HCT116 (cell line): ENCODE measurements at regions not wholly inside any gene's neighbourhood (a gene's known extent, or its start where the extent isn't known, plus 50 kb on each side); places are given as distances from the start of the nearest gene placed in this dataset.

Experiments used
- ATAC-seq: fragments of 200-7000 bp; cut with Tn5 transposase; 2 replicates; pipeline ENCODE4 v1.9.1; 2020; ENCODE audit warnings: mild to moderate bottlenecking, moderate library complexity
- BruUV-seq: library from RNA; stranded (reverse); fragments of 400-500 nt; replicated peaks from 2 replicates; lab custom pipeline; 2021; lab: Mats Ljungman, UMichigan
- CTCF ChIA-PET: fragments of 300-600 bp; sonication (Branson Sonifier 250); formaldehyde crosslinking; loops from one replicate; lab custom pipeline; 2021; ENCODE audit warnings: antibody characterized with exemption; lab: Charles Lee
- POLR2A ChIA-PET: fragments of 300-600, 350-600 bp; sonication (Branson Sonifier 250); formaldehyde crosslinking; loops from one replicate; lab custom pipeline; 2021; ENCODE audit warnings: antibody characterized with exemption; lab: Charles Lee
- RAD21 ChIA-PET, 2 experiments: fragments of 300-600 bp; sonication (Branson Sonifier 250); formaldehyde crosslinking; loops; one replicate each; lab custom pipeline; 2023; ENCODE audit warnings: low total read pairs in 2 of 2; ENCODE audit not compliant: uncharacterized antibody in 2 of 2, unreplicated experiment in 2 of 2, low non-redundant PET in 1 of 2; lab: Charles Lee
- DNase-seq: peaks from one replicate; pipeline ENCODE4 v3.0.0-alpha.2; 2010; ENCODE audit warnings: low read depth, low spot score
- H2AFZ ChIP-seq: fragments of 200-600 bp; shearing (Covaris generic), sonication (generic); 2 replicates; pipeline ENCODE4 v1.6.1; 2017; ENCODE audit warnings: low read depth, mixed run types, mixed read lengths, antibody characterized with exemption, low read length; ENCODE audit not compliant: poor library complexity, severe bottlenecking
- H3K27ac ChIP-seq: 2 replicates; pipeline ENCODE4 v1.5.1; 2012; ENCODE audit warnings: low read depth, low read length
- H3K27me3 ChIP-seq: fragments of 200-600 bp; sonication (generic); 2 replicates; pipeline ENCODE4 v1.6.1; 2016; ENCODE audit warnings: mixed run types, low read length, mixed read lengths; ENCODE audit not compliant: insufficient read depth
- H3K36me3 ChIP-seq, 2 experiments: fragments of 200-500 bp in 1 of 2; fragments of 200-600 bp in 1 of 2; sonication (Bioruptor generic) in 1 of 2; sonication (generic) in 1 of 2; 2 replicates each; pipeline versions ENCODE4 v1.5.1 to v1.6.1; 2014 to 2016; ENCODE audit warnings: low read length in 2 of 2, inconsistent platforms in 1 of 2, mixed read lengths in 1 of 2, mixed run types in 1 of 2; ENCODE audit not compliant: insufficient read depth in 2 of 2, control insufficient read depth in 1 of 2
- H3K4me1 ChIP-seq, 2 experiments: fragments of 200-600 bp in 1 of 2; sonication (generic) in 1 of 2; 2 replicates each; pipeline versions ENCODE4 v1.5.1 to v1.6.1; 2012 to 2017; ENCODE audit warnings: low read length in 2 of 2, inconsistent platforms in 1 of 2, mild to moderate bottlenecking in 1 of 2, mixed read lengths in 1 of 2, mixed run types in 1 of 2, moderate library complexity in 1 of 2; ENCODE audit not compliant: insufficient read depth in 2 of 2, control insufficient read depth in 1 of 2
- H3K4me2 ChIP-seq: fragments of 200-600 bp; sonication (generic); 2 replicates; pipeline ENCODE4 v1.6.1; 2017; ENCODE audit warnings: mixed run types, low read length, mixed read lengths
- H3K4me3 ChIP-seq, 2 experiments: fragments of 200-600 bp in 1 of 2; sonication (generic) in 1 of 2; replicated peaks in 1 of 2; 2 replicates each; pipeline ENCODE4 v1.5.1; 2011 to 2016; ENCODE audit warnings: low read length in 2 of 2, control low read depth in 1 of 2, low read depth in 1 of 2, mild to moderate bottlenecking in 1 of 2, mixed read lengths in 1 of 2, mixed run types in 1 of 2
- H3K79me2 ChIP-seq: fragments of 200-600 bp; sonication (generic); 2 replicates; pipeline ENCODE4 v1.6.1; 2017; ENCODE audit warnings: mild to moderate bottlenecking, mixed run types, low read length, moderate library complexity, mixed read lengths; ENCODE audit not compliant: insufficient read depth
- H3K9ac ChIP-seq: fragments of 200-600 bp; sonication (generic); 2 replicates; pipeline ENCODE4 v1.6.1; 2016; ENCODE audit warnings: low read length, mixed read lengths
- H3K9me2 ChIP-seq: fragments of 200-600 bp; sonication (generic), shearing (Covaris generic); 2 replicates; pipeline ENCODE4 v1.6.1; 2017; ENCODE audit warnings: mixed run types, mild to moderate bottlenecking, moderate library complexity; ENCODE audit not compliant: insufficient read depth
- H3K9me3 ChIP-seq, 2 experiments: fragments of 200-500 bp in 1 of 2; fragments of 200-600 bp in 1 of 2; sonication (Bioruptor generic) in 1 of 2; sonication (generic) in 1 of 2; 2 replicates each; pipeline ENCODE4 v1.6.1; 2014 to 2017; ENCODE audit warnings: low read length in 2 of 2, mixed read lengths in 2 of 2, inconsistent platforms in 1 of 2, low read depth in 1 of 2, mild to moderate bottlenecking in 1 of 2, mixed run types in 1 of 2, moderate library complexity in 1 of 2; ENCODE audit not compliant: control insufficient read depth in 1 of 2, insufficient read depth in 1 of 2
- H4K20me1 ChIP-seq: fragments of 200-600 bp; sonication (generic), shearing (Covaris generic); 2 replicates; pipeline ENCODE4 v1.6.1; 2017; ENCODE audit warnings: mixed run types, mild to moderate bottlenecking, moderate library complexity; ENCODE audit not compliant: insufficient read depth
- ATF3 ChIP-seq: IDR thresholded peaks from 2 replicates; pipeline ENCODE4 v1.6.1; 2012
- CBX3 ChIP-seq: IDR thresholded peaks from 2 replicates; pipeline ENCODE4 v1.6.1; 2012; ENCODE audit warnings: low read depth
- CEBPB ChIP-seq: IDR thresholded peaks from 2 replicates; pipeline ENCODE4 v1.6.1; 2012; ENCODE audit warnings: low read depth
- CTCF ChIP-seq, 3 experiments: fragments of 200-600 bp in 1 of 3; sonication (generic) in 1 of 3; IDR thresholded peaks in 2 of 3; conservative IDR thresholded peaks in 1 of 3; 2 replicates each; pipeline ENCODE4 v1.5.1; 2012 to 2017; ENCODE audit warnings: low read depth in 2 of 3, low read length in 2 of 3, antibody characterized with exemption in 1 of 3, borderline replicate concordance in 1 of 3, control low read depth in 1 of 3, mild to moderate bottlenecking in 1 of 3, mixed read lengths in 1 of 3, mixed run types in 1 of 3, moderate library complexity in 1 of 3; ENCODE audit not compliant: insufficient read depth in 1 of 3
- EGR1 ChIP-seq: IDR thresholded peaks from 2 replicates; pipeline ENCODE4 v1.6.1; 2012; ENCODE audit warnings: low read depth
- ELF1 ChIP-seq: IDR thresholded peaks from 2 replicates; pipeline ENCODE4 v1.6.1; 2012; ENCODE audit warnings: low read depth, borderline replicate concordance
- JUND ChIP-seq: IDR thresholded peaks from 2 replicates; pipeline ENCODE4 v1.6.1; 2012
- MAX ChIP-seq: IDR thresholded peaks from 2 replicates; pipeline ENCODE4 v1.6.1; 2012
- RAD21 ChIP-seq: IDR thresholded peaks from 2 replicates; pipeline ENCODE4 v1.6.1; 2012; ENCODE audit warnings: low read depth, mild to moderate bottlenecking
- SIN3A ChIP-seq: IDR thresholded peaks from 2 replicates; pipeline ENCODE4 v1.6.1; 2012; ENCODE audit warnings: low read depth
- SP1 ChIP-seq: IDR thresholded peaks from 2 replicates; pipeline ENCODE4 v1.6.1; 2012; ENCODE audit warnings: low read depth
- SRF ChIP-seq: IDR thresholded peaks from 2 replicates; pipeline ENCODE4 v1.6.1; 2012; ENCODE audit warnings: low read depth
- TCF7L2 ChIP-seq: IDR thresholded peaks from 2 replicates; pipeline ENCODE4 v1.7.0; 2011; ENCODE audit warnings: borderline replicate concordance, inconsistent platforms; ENCODE audit not compliant: insufficient read depth, insufficient read length; ENCODE audit errors: extremely low read depth
- YY1 ChIP-seq: IDR thresholded peaks from 2 replicates; pipeline ENCODE4 v1.6.1; 2011; ENCODE audit warnings: low read length, low read depth, moderate library complexity, mild to moderate bottlenecking; ENCODE audit not compliant: insufficient replicate concordance; ENCODE audit errors: extremely low read depth
- ZFX ChIP-seq: fragments of 450-650 bp; IDR thresholded peaks from 2 replicates; pipeline ENCODE4 v1.6.1; 2017
- intact Hi-C: fragments of 100-400 bp; cut with micrococcal nuclease; formaldehyde crosslinking; loops from 2 replicates; pipeline ENCODE4 v1.10.0; 2022

GRCh38 chr6:122289762-122290539 lies 109.5 kb upstream of the HSF2 start:
- ATAC-seq (peak; percentile 44; the same call in 1 of the 2 replicates), DNase-seq (peak; percentile 13)
- Histone ChIP-seq H3K4me1 (no peaks in the 10 kb centered on the region), H2AFZ (peak overlapping the region; percentile 77), H3K9me3 (no peaks in the 10 kb centered on the region), H4K20me1 (no peaks in the 10 kb centered on the region), H3K27me3 (no peaks in the 10 kb centered on the region), H3K27ac (no peak overlapping the region), H3K4me2 (no peak overlapping the region), H3K4me3 (no peak overlapping the region), H3K79me2 (no peaks in the 10 kb centered on the region), H3K9ac (no peak overlapping the region), H3K36me3 (no peaks in the 10 kb centered on the region), H3K9me2 (no peaks in the 10 kb centered on the region)
- TF ChIP-seq YY1 (no peak), CTCF (IDR thresholded peaks at IDR 0.05 in 2 of 3, conservative IDR thresholded peaks at IDR 0.05 in 1 of 3; ENCODE audit: borderline replicate concordance in 1 of 3, insufficient read depth in 1 of 3, low read depth in 2 of 3, low read length in 2 of 3) (peak; percentile 25 to 46 (median 37); a peak in 4 of 6 replicates), RAD21 (peak; percentile 71), SP1 (no peak)
- BruUV-seq, result no TSS peak
- ChIA-PET CTCF (no interaction called here), POLR2A (no interaction called here), RAD21 (no interaction called here)
- intact Hi-C loops, result loop anchor here (5.0 kb wide), 1 partner anchor 858 kb away; no protein-coding TSS in a partner anchor

GRCh38 chr6:122297010-122297409 lies 102.4 kb upstream of the HSF2 start:
- intact Hi-C loops, result no loop called here
- TF ChIP-seq CBX3, result no peak
- no peak for TF ChIP-seq SRF
- TF ChIP-seq TCF7L2, result no peak
- no peak for TF ChIP-seq SIN3A
- no peak for TF ChIP-seq EGR1
- TF ChIP-seq RAD21, result no peak
- TF ChIP-seq ZFX, result no peak
- no peak for TF ChIP-seq SP1
- TF ChIP-seq CEBPB, result no peak
- no peak for TF ChIP-seq ELF1
- no peak for TF ChIP-seq JUND
- TF ChIP-seq YY1, result no peak
- no peak for TF ChIP-seq MAX
- TF ChIP-seq ATF3, result no peak
- H3K4me3 ChIP-seq, result no peak overlapping the region
- no peak overlapping the region for H3K4me2 ChIP-seq
- H4K20me1 ChIP-seq, result no peaks in the 10 kb centered on the region
- no TSS peak for BruUV-seq
- H3K27me3 ChIP-seq, result no peaks in the 10 kb centered on the region
- ChIA-PET CTCF (no interaction called here), POLR2A (no interaction called here), RAD21 (no interaction called here)
- ATAC-seq (no peak), DNase-seq (no peak)
- no peak overlapping the region for H3K9ac ChIP-seq
- H2AFZ ChIP-seq, result no peak overlapping the region
- H3K27ac ChIP-seq, result no peak overlapping the region
- H3K36me3 ChIP-seq, result no peaks in the 10 kb centered on the region
- H3K9me2 ChIP-seq, result no peaks in the 10 kb centered on the region; the same call in 1 of the 2 replicates
- no peaks in the 10 kb centered on the region for H3K79me2 ChIP-seq
- no peaks in the 10 kb centered on the region for H3K4me1 ChIP-seq
- no peaks in the 10 kb centered on the region for H3K9me3 ChIP-seq
